Endodermal cell (in vitro differentiated cells): ENCODE measurements at regions not wholly inside any gene's neighbourhood (a gene's known extent, or its start where the extent isn't known, plus 50 kb on each side); places are given as distances from the start of the nearest gene placed in this dataset.
"Not testable (repeated sequence)": the region's sequence is repeated elsewhere in the genome, so short reads cannot be mapped to it uniquely, and the experiment has no call there.

Experiments used
- DNase-seq: peaks from one replicate; pipeline ENCODE4 v3.0.0-alpha.2; 2017
- H3K27ac ChIP-seq: 2 replicates; pipeline ENCODE4 v1.5.1; 2013; ENCODE audit warnings: mild to moderate bottlenecking, low read depth, low read length, moderate library complexity
- H3K27me3 ChIP-seq: 2 replicates; pipeline ENCODE4 v1.6.1; 2013; ENCODE audit warnings: mild to moderate bottlenecking, low read length, moderate library complexity; ENCODE audit not compliant: insufficient read depth, control insufficient read depth, poor library complexity, severe bottlenecking
- H3K36me3 ChIP-seq: 2 replicates; pipeline ENCODE4 v1.7.0; 2013; ENCODE audit warnings: mild to moderate bottlenecking, low read length, moderate library complexity; ENCODE audit not compliant: control insufficient read depth, insufficient read depth
- H3K4me1 ChIP-seq: one replicate; pipeline ENCODE4 v1.7.0; 2013; ENCODE audit warnings: low read length; ENCODE audit not compliant: control insufficient read depth, insufficient read depth
- H3K4me3 ChIP-seq: 2 replicates; pipeline ENCODE4 v1.5.1; 2013; ENCODE audit warnings: mild to moderate bottlenecking, low read length, moderate library complexity
- H3K9ac ChIP-seq: 2 replicates; pipeline ENCODE4 v1.6.1; 2013; ENCODE audit warnings: mild to moderate bottlenecking, low read length, moderate library complexity; ENCODE audit not compliant: poor library complexity, severe bottlenecking; ENCODE audit errors: extremely low read depth
- H3K9me3 ChIP-seq: 2 replicates; pipeline ENCODE4 v1.6.1; 2013; ENCODE audit warnings: mild to moderate bottlenecking, low read length, moderate library complexity; ENCODE audit not compliant: control insufficient read depth
- H3K27ac Mint-ChIP-seq: 2 replicates; pipeline ENCODE4 v1.8.0; 2020; ENCODE audit warnings: mixed read lengths
- H3K27me3 Mint-ChIP-seq: 2 replicates; pipeline ENCODE4 v1.8.0; 2021; ENCODE audit warnings: mild to moderate bottlenecking, mixed read lengths; ENCODE audit not compliant: insufficient read depth
- H3K36me3 Mint-ChIP-seq: 2 replicates; pipeline ENCODE4 v1.8.0; 2020; ENCODE audit warnings: low read depth, mixed read lengths
- H3K4me1 Mint-ChIP-seq: 2 replicates; pipeline ENCODE4 v1.8.0; 2020; ENCODE audit warnings: mixed read lengths
- H3K4me3 Mint-ChIP-seq: 2 replicates; pipeline ENCODE4 v1.8.0; 2020; ENCODE audit warnings: mild to moderate bottlenecking, moderate library complexity, mixed read lengths
- H3K9me3 Mint-ChIP-seq: 2 replicates; pipeline ENCODE4 v1.8.0; 2020; ENCODE audit warnings: mild to moderate bottlenecking, mixed read lengths
- CTCF ChIP-seq: fragments of 200-600 bp; sonication (generic); conservative IDR thresholded peaks from 2 replicates; pipeline ENCODE4 v1.5.0; 2021; ENCODE audit warnings: antibody characterized with exemption, mild to moderate bottlenecking
- WGBS, 2 experiments: methylation state at CpG; one replicate each; pipeline versions ENCODE4 v1.1.5 to v1.1.7; 2013; ENCODE audit warnings: missing lambda C conversion rate in 2 of 2, mixed read lengths in 1 of 2; ENCODE audit not compliant: insufficient coverage in 1 of 2, insufficient read length in 1 of 2; 5-methylcytosine and 5-hydroxymethylcytosine counted together

GRCh38 chr15:53193149-53193548 lies 403.0 kb upstream of the ONECUT1 start:
- Histone ChIP-seq H3K27ac (no peak overlapping the region), H3K4me1 (no peaks in the 10 kb centered on the region), H3K27me3 (peaks cover 10% of the 10 kb centered on the region), H3K36me3 (no peaks in the 10 kb centered on the region), H3K4me3 (no peak overlapping the region), H3K9ac (no peak overlapping the region), H3K9me3 (no peaks in the 10 kb centered on the region)
- no peak for DNase-seq
- WGBS, 2 experiments = 79% methylated on average over 2 of the region's 2 CpGs; no CpG with 5 or more reads in 1 of the 2 experiments
- H3K9me3 Mint-ChIP-seq = peaks cover 2% of the 10 kb centered on the region
- TF ChIP-seq CTCF = no peak
- peaks cover 18% of the 10 kb centered on the region for H3K27me3 Mint-ChIP-seq
- no peaks in the 10 kb centered on the region for H3K36me3 Mint-ChIP-seq
- no peak overlapping the region for H3K27ac Mint-ChIP-seq
- H3K4me3 Mint-ChIP-seq = no peak overlapping the region
- H3K4me1 Mint-ChIP-seq = peaks cover 12% of the 10 kb centered on the region

GRCh38 chr15:53189860-53190259 lies 399.7 kb upstream of the ONECUT1 start:
- no peaks in the 10 kb centered on the region for H3K9me3 ChIP-seq
- Mint-ChIP-seq H3K36me3 (no peaks in the 10 kb centered on the region), H3K9me3 (peaks cover 7% of the 10 kb centered on the region), H3K4me3 (no peak overlapping the region), H3K27me3 (peaks cover 15% of the 10 kb centered on the region), H3K4me1 (no peaks in the 10 kb centered on the region), H3K27ac (no peak overlapping the region)
- H3K4me3 ChIP-seq = no peak overlapping the region
- H3K36me3 ChIP-seq = no peaks in the 10 kb centered on the region
- H3K27ac ChIP-seq = no peak overlapping the region
- TF ChIP-seq CTCF = no peak
- H3K27me3 ChIP-seq = no peaks in the 10 kb centered on the region
- no peaks in the 10 kb centered on the region for H3K4me1 ChIP-seq
- H3K9ac ChIP-seq = no peak overlapping the region
- WGBS, 2 experiments = 83% methylated on average over 4 of the region's 4 CpGs; no CpG with 5 or more reads in 1 of the 2 experiments
- DNase-seq = no peak

GRCh38 chr15:53183449-53183848 lies 393.3 kb upstream of the ONECUT1 start:
- H3K4me1 ChIP-seq, H3K36me3 Mint-ChIP-seq, H3K4me3 ChIP-seq, H3K27ac Mint-ChIP-seq, H3K36me3 ChIP-seq, DNase-seq, H3K27ac ChIP-seq, H3K4me1 Mint-ChIP-seq, H3K9me3 ChIP-seq, H3K4me3 Mint-ChIP-seq, H3K9ac ChIP-seq: not testable (repeated sequence)
- H3K9me3 Mint-ChIP-seq = peaks cover 40% of the 10 kb centered on the region
- H3K27me3 Mint-ChIP-seq = peaks cover 30% of the 10 kb centered on the region
- 92% methylated on average over 2 to 9 of the region's 9 CpGs for WGBS, 2 experiments
- peaks cover 14% of the 10 kb centered on the region for H3K27me3 ChIP-seq

- Mint-ChIP-seq H3K27ac (no peak overlapping the region), H3K9me3 (no peaks in the 10 kb centered on the region), H3K4me3 (no peak overlapping the region), H3K36me3 (no peaks in the 10 kb centered on the region), H3K4me1 (peaks cover 7% of the 10 kb centered on the region), H3K27me3 (peaks cover 53% of the 10 kb centered on the region)
- WGBS, 2 experiments = 80 to 92% methylated on average over 1 of the region's 1 CpG
- no peak overlapping the region for H3K27ac ChIP-seq
- DNase-seq = no peak
- H3K4me1 ChIP-seq = no peaks in the 10 kb centered on the region
- no peak overlapping the region for H3K9ac ChIP-seq
- TF ChIP-seq CTCF = no peak
- H3K27me3 ChIP-seq = peaks cover 34% of the 10 kb centered on the region
- no peaks in the 10 kb centered on the region for H3K36me3 ChIP-seq
- H3K9me3 ChIP-seq = no peaks in the 10 kb centered on the region
- no peak overlapping the region for H3K4me3 ChIP-seq
Measured at GRCh38 chr15:53171571-53171970, 381.4 kb upstream of the ONECUT1 start.
